Epithelial cell of proximal tubule (primary cell): ENCODE measurements at regions not wholly inside any gene's neighbourhood (a gene's known extent, or its start where the extent isn't known, plus 50 kb on each side); places are given as distances from the start of the nearest gene placed in this dataset.

Experiments used
- DNase-seq: peaks from one replicate; pipeline ENCODE4 v3.0.0-alpha.2; 2011; ENCODE audit warnings: low read depth
- H3K4me3 ChIP-seq: 2 replicates; pipeline ENCODE4 v1.5.1; 2011; ENCODE audit warnings: low read depth, mild to moderate bottlenecking, low read length
- TF ChIP-seq, protein P1 (sequence below): conservative IDR thresholded peaks from 2 replicates; pipeline ENCODE4 v1.5.1; 2012; ENCODE audit warnings: low read depth, mild to moderate bottlenecking, low read length

DNA sequence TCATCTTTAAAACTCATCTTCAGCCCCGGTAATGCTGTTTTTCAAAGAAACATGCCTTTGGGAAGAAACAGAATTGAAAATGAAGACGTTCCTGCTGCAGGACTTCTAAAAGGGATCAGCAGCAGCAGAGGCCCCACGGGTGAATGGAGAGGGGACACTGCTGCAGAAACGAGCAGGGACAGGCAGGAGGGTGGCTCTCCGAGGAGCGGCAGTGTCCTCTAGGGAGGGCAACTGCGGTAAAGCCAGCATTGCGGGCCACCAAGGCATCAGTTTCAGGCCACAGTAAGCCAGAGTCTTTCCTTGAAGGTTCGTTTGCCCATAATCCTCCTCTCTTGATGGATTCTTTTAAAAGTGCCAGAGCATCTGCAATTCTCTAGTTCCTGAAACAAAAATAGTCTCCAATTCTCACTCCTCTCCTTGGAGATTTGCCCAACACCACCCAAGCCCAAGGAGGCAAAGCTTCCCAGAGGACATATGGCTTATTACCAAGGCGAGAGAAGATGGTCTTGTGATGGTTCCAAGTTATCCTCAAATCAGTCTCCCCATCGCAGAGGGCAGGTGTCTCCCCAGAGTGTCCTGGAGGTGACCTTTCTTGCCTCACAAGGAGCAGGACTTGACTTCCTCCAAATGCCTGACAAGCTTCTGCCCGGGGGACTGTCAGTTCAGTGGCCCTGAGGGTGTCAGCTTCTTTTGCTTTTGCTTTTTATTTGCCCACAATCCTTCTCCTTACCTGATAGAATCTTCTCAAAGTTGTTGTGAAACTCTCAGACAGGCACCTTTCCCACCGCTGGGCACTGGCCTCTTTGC lies 341.1 kb upstream of the B3GAT1 start:
- DNase-seq: no peak
- no peak overlapping the region for H3K4me3 ChIP-seq

DNA sequence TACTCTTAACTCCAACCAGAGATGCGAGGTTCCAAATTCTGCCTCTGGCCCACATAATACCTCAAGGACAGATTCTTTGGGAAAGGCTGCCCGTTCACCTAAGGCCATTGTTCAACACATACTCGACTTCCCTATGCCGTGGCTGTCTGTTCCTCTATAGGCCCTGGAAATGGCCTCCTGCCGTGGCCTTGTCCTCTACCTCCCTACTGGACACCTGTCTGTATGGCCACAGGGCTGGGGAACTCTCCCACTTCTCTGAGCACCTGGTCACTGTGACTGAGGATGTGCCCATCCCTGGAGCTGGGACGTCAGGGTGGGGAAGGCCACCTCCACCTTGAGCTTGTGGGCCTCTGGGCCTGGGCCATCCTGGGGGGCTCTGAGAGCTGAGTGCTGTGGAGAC lies 340.5 kb upstream of the B3GAT1 start:
- no peak for DNase-seq
- TF ChIP-seq, protein P1, sequence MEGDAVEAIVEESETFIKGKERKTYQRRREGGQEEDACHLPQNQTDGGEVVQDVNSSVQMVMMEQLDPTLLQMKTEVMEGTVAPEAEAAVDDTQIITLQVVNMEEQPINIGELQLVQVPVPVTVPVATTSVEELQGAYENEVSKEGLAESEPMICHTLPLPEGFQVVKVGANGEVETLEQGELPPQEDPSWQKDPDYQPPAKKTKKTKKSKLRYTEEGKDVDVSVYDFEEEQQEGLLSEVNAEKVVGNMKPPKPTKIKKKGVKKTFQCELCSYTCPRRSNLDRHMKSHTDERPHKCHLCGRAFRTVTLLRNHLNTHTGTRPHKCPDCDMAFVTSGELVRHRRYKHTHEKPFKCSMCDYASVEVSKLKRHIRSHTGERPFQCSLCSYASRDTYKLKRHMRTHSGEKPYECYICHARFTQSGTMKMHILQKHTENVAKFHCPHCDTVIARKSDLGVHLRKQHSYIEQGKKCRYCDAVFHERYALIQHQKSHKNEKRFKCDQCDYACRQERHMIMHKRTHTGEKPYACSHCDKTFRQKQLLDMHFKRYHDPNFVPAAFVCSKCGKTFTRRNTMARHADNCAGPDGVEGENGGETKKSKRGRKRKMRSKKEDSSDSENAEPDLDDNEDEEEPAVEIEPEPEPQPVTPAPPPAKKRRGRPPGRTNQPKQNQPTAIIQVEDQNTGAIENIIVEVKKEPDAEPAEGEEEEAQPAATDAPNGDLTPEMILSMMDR: no peak
- H3K4me3 ChIP-seq: no peak overlapping the region

More for the DNA sequence above, 341.1 kb upstream of the B3GAT1 start:
- TF ChIP-seq, protein P1: no peak

DNA sequence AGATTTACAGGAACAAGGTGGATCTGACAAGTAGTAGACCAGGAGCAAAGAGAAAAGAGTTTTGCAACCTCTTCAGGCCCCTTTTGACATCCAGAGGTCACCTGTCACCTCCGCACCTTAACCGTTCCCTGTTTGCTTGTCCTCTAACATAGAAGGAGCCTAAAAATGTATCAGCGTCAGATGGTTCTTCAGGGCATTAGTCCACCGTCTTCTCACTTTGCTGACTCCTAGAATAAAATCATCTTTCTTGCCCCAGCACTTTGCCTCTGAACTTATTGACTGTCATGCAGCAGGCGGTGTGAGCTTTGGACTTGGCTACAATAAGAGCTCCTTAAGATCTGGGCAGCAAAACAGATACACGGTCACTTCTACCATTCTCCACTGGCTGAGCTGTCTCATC lies 339.7 kb upstream of the B3GAT1 start:
- TF ChIP-seq, protein P1: no peak
- H3K4me3 ChIP-seq: no peak overlapping the region
- no peak for DNase-seq

DNA sequence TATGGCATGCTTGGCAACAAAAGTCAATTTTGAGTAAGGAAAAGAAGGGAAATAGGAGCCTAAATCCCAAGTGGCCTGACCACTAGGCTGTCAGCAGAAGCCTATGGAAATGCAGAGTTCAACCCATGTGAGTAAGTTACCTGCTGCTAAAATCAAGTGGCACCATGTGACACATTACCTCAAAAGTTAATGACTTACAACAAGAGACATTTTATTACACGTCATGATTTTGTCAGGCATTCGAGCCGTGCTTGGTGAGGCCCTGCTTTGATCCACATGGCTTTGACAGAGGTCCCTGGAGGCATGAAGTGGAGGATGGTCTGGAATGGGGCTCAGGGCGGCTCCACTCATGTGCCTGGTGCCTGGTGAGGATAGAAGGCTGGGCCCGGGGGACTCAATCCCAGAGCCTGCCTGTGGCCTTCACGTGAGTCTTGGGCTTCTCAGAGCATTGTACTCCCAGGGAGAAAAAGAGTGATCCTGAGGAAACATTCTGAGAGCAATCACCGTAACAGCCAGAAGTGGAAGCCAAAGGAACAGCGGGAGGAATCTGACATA lies 339.1 kb upstream of the B3GAT1 start:
- TF ChIP-seq, protein P1: no peak
- H3K4me3 ChIP-seq: no peak overlapping the region
- no peak for DNase-seq

DNA sequence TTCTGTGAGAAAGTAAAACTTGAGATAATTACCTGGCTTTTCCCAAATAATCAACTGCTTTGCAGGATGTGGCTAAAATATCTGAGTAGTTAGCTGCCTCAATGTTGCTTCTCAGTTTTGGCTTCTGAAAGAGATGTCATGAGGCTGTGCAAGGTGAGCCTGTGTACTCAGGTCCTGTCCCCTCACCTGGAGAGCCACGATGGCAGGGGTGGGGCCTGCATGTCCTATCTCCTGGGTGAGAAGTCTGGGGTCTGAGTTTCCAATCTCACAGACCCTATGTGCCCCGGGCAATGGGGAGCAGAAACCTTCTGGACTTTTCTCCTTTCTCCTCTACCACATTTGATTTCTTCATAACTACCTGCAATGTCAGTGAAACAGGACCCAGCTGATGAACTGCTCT lies 338.6 kb upstream of the B3GAT1 start:
- no peak for DNase-seq
- no peak overlapping the region for H3K4me3 ChIP-seq
- TF ChIP-seq, protein P1: no peak

DNA sequence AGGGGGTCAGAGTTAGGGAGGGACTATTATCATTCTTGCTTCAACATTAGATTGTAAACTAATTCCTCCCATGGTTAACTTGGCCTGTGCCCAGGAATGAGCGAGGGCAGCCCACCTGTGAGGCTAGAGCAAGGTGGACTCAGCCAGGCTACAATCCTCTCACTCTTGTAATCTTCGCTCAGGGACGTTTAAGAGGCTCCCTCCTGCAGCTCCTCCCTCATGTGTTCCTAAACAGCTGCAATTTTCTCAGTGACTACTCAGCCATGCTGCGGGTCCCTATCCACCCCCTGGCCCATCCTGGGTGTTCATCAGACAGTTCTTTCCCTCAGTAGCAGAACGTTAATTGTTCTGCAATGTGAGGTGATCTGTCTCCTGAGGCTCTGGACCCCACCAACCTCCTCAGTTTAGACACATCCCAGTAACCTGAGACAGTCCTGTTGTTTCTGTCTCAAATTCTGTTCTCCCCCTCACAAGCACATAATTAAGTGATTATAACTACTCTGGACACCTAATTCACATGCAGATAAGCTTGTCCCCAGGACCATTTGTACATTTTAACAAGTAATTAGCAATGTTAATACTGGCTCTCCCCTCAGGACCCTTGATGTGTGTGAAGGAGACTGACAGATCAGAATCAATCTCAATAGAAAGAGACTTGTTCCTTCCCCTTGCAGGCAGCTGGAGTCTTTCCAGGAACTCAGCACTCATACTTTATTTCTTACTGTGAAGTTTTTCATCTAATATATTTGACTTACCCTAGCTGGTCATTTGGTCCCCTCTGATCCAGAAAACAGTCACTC lies 337.2 kb upstream of the B3GAT1 start:
- DNase-seq: no peak
- H3K4me3 ChIP-seq: no peak overlapping the region
- TF ChIP-seq, protein P1: no peak
